A549 (cell line): ENCODE measurements at regions not wholly inside any gene's neighbourhood (a gene's known extent, or its start where the extent isn't known, plus 50 kb on each side); places are given as distances from the start of the nearest gene placed in this dataset.
"Not testable (repeated sequence)": the region's sequence is repeated elsewhere in the genome, so short reads cannot be mapped to it uniquely, and the experiment has no call there.

Experiments
- ATAC-seq, 2 experiments: fragments of 200-7000 bp in 1 of 2; fragments of >200 bp in 1 of 2; cut with Nextera tagmentation in 1 of 2; cut with Tn5 transposase in 1 of 2; 3 replicates each; pipeline versions ENCODE4 v1.8.0 to v1.9.1; 2018 to 2020; ENCODE audit warnings: mild to moderate bottlenecking in 1 of 2, moderate library complexity in 1 of 2
- CTCF ChIA-PET: fragments of 300-600 bp; sonication (Branson Sonifier 250); formaldehyde crosslinking; extraction: SDS; loops from one replicate; lab custom pipeline; 2021; ENCODE audit warnings: antibody characterized with exemption, inconsistent platforms; lab: Yijun Ruan, JAX
- POLR2A ChIA-PET: fragments of 350-600 bp; formaldehyde crosslinking; extraction: SDS; loops from one replicate; lab custom pipeline; 2021; ENCODE audit warnings: antibody characterized with exemption, inconsistent platforms; lab: Yijun Ruan, JAX
- DNase-seq, 2 experiments: peaks; one replicate each; pipeline versions ENCODE4 v3.0.0 to v3.0.0-alpha.2; 2011 to 2016; ENCODE audit warnings: low read depth in 1 of 2, low spot score in 1 of 2
- FAIRE-seq: peaks from 2 replicates; lab custom pipeline; 2011; peaks lifted over from hg19 to GRCh38; lab: Jason Lieb, UNC
- H3K27ac ChIP-seq, 2 experiments: fragments of >200 bp; sonication (Bioruptor Twin); formaldehyde crosslinking; 3 replicates each; pipeline ENCODE4 v1.5.1; 2016 to 2017
- H3K4me1 ChIP-seq: fragments of >200 bp; sonication (Bioruptor Twin); formaldehyde crosslinking; 3 replicates; pipeline ENCODE4 v1.6.1; 2016
- H3K4me2 ChIP-seq: fragments of >200 bp; sonication (Bioruptor Twin); formaldehyde crosslinking; 3 replicates; pipeline ENCODE4 v1.6.1; 2016
- H3K4me3 ChIP-seq: fragments of >200 bp; sonication (Bioruptor Twin); formaldehyde crosslinking; 3 replicates; pipeline ENCODE4 v1.5.1; 2016
- H3K9me3 ChIP-seq: fragments of >200 bp; sonication (Bioruptor Twin); formaldehyde crosslinking; 3 replicates; pipeline ENCODE4 v1.6.1; 2016
- ATOH8 ChIP-seq: fragments of 250-450 bp; sonication (Bioruptor Pico); IDR thresholded peaks from 2 replicates; pipeline ENCODE4 v1.5.0; 2020; ENCODE audit warnings: low read depth, mild to moderate bottlenecking, moderate library complexity
- CBX2 ChIP-seq: fragments of 200-600 bp; sonication (generic); IDR thresholded peaks from 2 replicates; pipeline ENCODE4 v1.6.1; 2016; ENCODE audit warnings: low read depth, mild to moderate bottlenecking, borderline replicate concordance
- CBX8 ChIP-seq: fragments of 200-600 bp; sonication (generic); IDR thresholded peaks from 2 replicates; pipeline ENCODE4 v1.6.1; 2016
- CEBPB ChIP-seq, 2 experiments: fragments of >200 bp in 1 of 2; sonication (Bioruptor Twin) in 1 of 2; formaldehyde crosslinking in 1 of 2; IDR thresholded peaks; 2 replicates each; pipeline ENCODE4 v1.6.1; 2012 to 2016
- CHD4 ChIP-seq: fragments of 200-600 bp; sonication (generic); IDR thresholded peaks from 2 replicates; pipeline ENCODE4 v1.6.1; 2016; ENCODE audit warnings: antibody characterized with exemption, mild to moderate bottlenecking, borderline replicate concordance
- EHMT2 ChIP-seq: fragments of 200-600 bp; sonication (generic); IDR thresholded peaks from 2 replicates; pipeline ENCODE4 v1.6.1; 2016; ENCODE audit warnings: antibody characterized with exemption, low read depth, mild to moderate bottlenecking, moderate library complexity
- ELK1 ChIP-seq: fragments of 150-350 bp; IDR thresholded peaks from 2 replicates; pipeline ENCODE4 v1.6.1; 2014; ENCODE audit warnings: low read depth, mild to moderate bottlenecking, low read length
- FOSB ChIP-seq: fragments of 250-450 bp; sonication (Bioruptor Pico); IDR thresholded peaks from 2 replicates; pipeline ENCODE4 v1.5.0; 2020; ENCODE audit warnings: mild to moderate bottlenecking, moderate library complexity
- FOSL2 ChIP-seq, 2 experiments: fragments of 450-650 bp in 1 of 2; fragments of >200 bp in 1 of 2; sonication (Bioruptor Twin) in 1 of 2; formaldehyde crosslinking; IDR thresholded peaks; 2 replicates each; pipeline versions ENCODE4 v1.5.0 to v1.6.1; 2016 to 2020; ENCODE audit warnings: mild to moderate bottlenecking in 1 of 2, moderate library complexity in 1 of 2
- HES2 ChIP-seq: fragments of >200 bp; sonication (Bioruptor Twin); formaldehyde crosslinking; IDR thresholded peaks from 2 replicates; pipeline ENCODE4 v1.6.1; 2016
- MAZ ChIP-seq: fragments of 150-350 bp; IDR thresholded peaks from 2 replicates; pipeline ENCODE4 v1.6.1; 2014; ENCODE audit warnings: antibody characterized with exemption, low read depth, low read length, borderline replicate concordance
- MYC ChIP-seq: IDR thresholded peaks from 2 replicates; pipeline ENCODE4 v1.6.1; 2012; ENCODE audit warnings: mild to moderate bottlenecking, inconsistent platforms, low read length, improper control_type of control experiment, borderline replicate concordance
- NR3C1 ChIP-seq: fragments of >200 bp; sonication (Bioruptor Twin); formaldehyde crosslinking; IDR thresholded peaks from 3 replicates; pipeline ENCODE4 v1.6.1; 2017
- PHF8 ChIP-seq: fragments of 200-600 bp; sonication (generic); IDR thresholded peaks from 2 replicates; pipeline ENCODE4 v1.6.1; 2016; ENCODE audit warnings: low read depth, mild to moderate bottlenecking, antibody characterized with exemption, moderate library complexity, borderline replicate concordance
- REST ChIP-seq: fragments of 200-600 bp; sonication (generic); IDR thresholded peaks from 2 replicates; pipeline ENCODE4 v1.6.1; 2016; ENCODE audit warnings: antibody characterized with exemption, mild to moderate bottlenecking, moderate library complexity
- RNF2 ChIP-seq: fragments of 200-600 bp; sonication (generic); IDR thresholded peaks from 2 replicates; pipeline ENCODE4 v1.6.1; 2016; ENCODE audit warnings: low read depth, mild to moderate bottlenecking, antibody characterized with exemption, moderate library complexity, borderline replicate concordance
- SMC3 ChIP-seq: fragments of >200 bp; sonication (Bioruptor Twin); formaldehyde crosslinking; IDR thresholded peaks from 3 replicates; pipeline ENCODE4 v1.6.1; 2018; ENCODE audit warnings: inconsistent platforms
- TP53 ChIP-seq: fragments of 250-450 bp; sonication (Bioruptor Pico); IDR thresholded peaks from 2 replicates; pipeline ENCODE4 v1.5.0; 2021; ENCODE audit warnings: mild to moderate bottlenecking, moderate library complexity
- ZFP36 ChIP-seq: fragments of 450-650 bp; IDR thresholded peaks from 2 replicates; pipeline ENCODE4 v1.6.1; 2014; ENCODE audit warnings: borderline replicate concordance; ENCODE audit not compliant: partially characterized antibody
- ZSCAN20 ChIP-seq: fragments of 250-450 bp; sonication (Bioruptor Pico); IDR thresholded peaks from 2 replicates; pipeline ENCODE4 v1.8.0; 2022; ENCODE audit warnings: mild to moderate bottlenecking, moderate library complexity
- WGBS: methylation state at CpG from one replicate; pipeline ENCODE4 v1.1.6; 2017; ENCODE audit errors: missing lambda C conversion rate; 5-methylcytosine and 5-hydroxymethylcytosine counted together

- no peak for FAIRE-seq
- H3K27ac ChIP-seq: no peak overlapping the region
- POLR2A ChIA-PET: no interaction called here
- DNase-seq: no peak
- CTCF ChIA-PET: no interaction called here
- H3K9me3 ChIP-seq: no peaks in the 10 kb centered on the region
- H3K4me2 ChIP-seq: no peak overlapping the region
- no peaks in the 10 kb centered on the region for H3K4me1 ChIP-seq
- no peak overlapping the region for H3K4me3 ChIP-seq
- no peak for ATAC-seq
- TF ChIP-seq ZFP36 (no peak), PHF8 (no peak), RNF2 (no peak)
Observed at GRCh38 chr3:106529738-106530137, 660.9 kb upstream of the CBLB start.

GRCh38 chr3:106530367-106530766 lies 661.6 kb upstream of the CBLB start:
- ATAC-seq (no peak), DNase-seq (no peak), FAIRE-seq (no peak)
- TF ChIP-seq ELK1 (no peak), NR3C1 (no peak), EHMT2 (no peak), HES2 (no peak), MYC (no peak), CBX2 (no peak), FOSB (CRISPR knock-in tag) (no peak), CEBPB (IDR thresholded peaks at IDR 0.05) (no peak), TP53 (no peak), SMC3 (no peak), ZSCAN20 (CRISPR knock-in tag) (no peak), FOSL2 (IDR thresholded peaks at IDR 0.05) (no peak), FOSL2 (CRISPR knock-in tag; IDR thresholded peaks at IDR 0.05) (no peak), RNF2 (no peak), MAZ (no peak), CHD4 (no peak), ATOH8 (CRISPR knock-in tag) (no peak), CBX8 (no peak), REST (no peak), ZFP36 (no peak)
- Histone ChIP-seq H3K4me1 (no peaks in the 10 kb centered on the region), H3K4me2 (no peak overlapping the region), H3K27ac (no peak overlapping the region), H3K4me3 (no peak overlapping the region), H3K9me3 (no peaks in the 10 kb centered on the region)
- ChIA-PET POLR2A (no interaction called here), CTCF (no interaction called here)
- 32% methylated on average over 1 of the region's 1 CpG for WGBS

- H3K9me3 ChIP-seq, CTCF ChIA-PET, DNase-seq, FAIRE-seq, POLR2A ChIA-PET, H3K27ac ChIP-seq, ATAC-seq, H3K4me2 ChIP-seq, H3K4me1 ChIP-seq, H3K4me3 ChIP-seq: not testable (repeated sequence)
- 37% methylated on average over 5 of the region's 5 CpGs for WGBS
Observed at GRCh38 chr3:106531771-106532329, 663.0 kb upstream of the CBLB start.
